Motor neuron (in vitro differentiated cells): ENCODE measurements at regions not wholly inside any gene's neighbourhood (a gene's known extent, or its start where the extent isn't known, plus 50 kb on each side); places are given as distances from the start of the nearest gene placed in this dataset.
"Not testable (repeated sequence)": the region's sequence is repeated elsewhere in the genome, so short reads cannot be mapped to it uniquely, and the experiment has no call there.

Experiments used
- ATAC-seq, 8 experiments: fragments of 200-7000 bp; cut with Tn5 transposase; replicated peaks in 6 of 8; 2 replicates each; pipeline ENCODE4 v1.8.0; 2021; ENCODE audit warnings: mild to moderate bottlenecking in 8 of 8, moderate library complexity in 8 of 8
- H3K27ac ChIP-seq, 2 donors: fragments of 250-450 bp; sonication (Bioruptor Pico); 2 replicates each; pipeline ENCODE4 v1.9.0; 2021; ENCODE audit warnings: antibody characterized with exemption in 2 of 2, mild to moderate bottlenecking in 2 of 2, moderate library complexity in 1 of 2
- H3K4me1 ChIP-seq, 2 donors: fragments of 250-450 bp; sonication (Bioruptor Pico); replicated peaks in 1 of 2; 2 replicates each; pipeline ENCODE4 v1.6.1; 2021; ENCODE audit warnings: antibody characterized with exemption in 2 of 2, mild to moderate bottlenecking in 2 of 2, moderate library complexity in 1 of 2
- H3K4me3 ChIP-seq, 5 donors: fragments of 250-450 bp; sonication (Bioruptor Pico); 2 replicates each; pipeline ENCODE4 v1.9.0; 2021; ENCODE audit warnings: antibody characterized with exemption in 5 of 5, mild to moderate bottlenecking in 5 of 5, moderate library complexity in 4 of 5
- WGBS, 10 experiments: fragments of 450-650 bp; shearing (Covaris generic); methylation state at CpG; one replicate each; pipeline ENCODE4 v1.0.0; 2022; 5-methylcytosine and 5-hydroxymethylcytosine counted together
- in situ Hi-C, 9 experiments: fragments of 400-800 bp; cut with MboI; loops; one replicate each; pipeline ENCODE4 v1.15.0; 2021; ENCODE audit warnings: low sequenced_read_pairs in 9 of 9, low pct_unique_long_range_greater_than_20kb in 2 of 9; ENCODE audit not compliant: unreplicated experiment in 9 of 9

- Histone ChIP-seq H3K4me3 (no peak overlapping the region), H3K4me1 (peaks cover 37 to 62% of the 10 kb centered on the region in 2 donors), H3K27ac (no peak overlapping the region)
- in situ Hi-C loops, result no loop called here
- no peak for ATAC-seq
- WGBS, 10 experiments, result 60 to 100% (median 93%) methylated on average over 1 of the region's 1 CpG; no CpG with 5 or more reads in 4 of the 10 experiments
Measured at GRCh38 chr5:125483609-125484008, 737.2 kb upstream of the ZNF608 start.

GRCh38 chr5:125484272-125484741 lies 737.9 kb upstream of the ZNF608 start:
- Histone ChIP-seq H3K4me1 (peaks cover 37 to 62% of the 10 kb centered on the region in 2 donors), H3K4me3 (peak overlapping the region in 1 of 5 donors; percentile 1), H3K27ac (peak overlapping the region; percentile 61 to 63)
- 0 to 26% (median 0%) methylated on average over 1 to 3 of the region's 3 CpGs; no CpG with 5 or more reads in 1 of the 10 experiments for WGBS, 10 experiments
- no peak for ATAC-seq
- in situ Hi-C loops, result no loop called here

- H3K4me1 ChIP-seq, result peaks cover 37 to 62% of the 10 kb centered on the region in 2 donors
- peak; percentile 66 to 91 (median 88) for ATAC-seq
- in situ Hi-C loops, result no loop called here
- 0 to 58% (median 8%) methylated on average over 1 to 8 of the region's 10 CpGs; no CpG with 5 or more reads in 3 of the 10 experiments for WGBS, 10 experiments
- peak overlapping the region; percentile 61 to 63 for H3K27ac ChIP-seq
- peak overlapping the region in 3 of 5 donors; percentile 1 to 8 (median 1) for H3K4me3 ChIP-seq
Measured at GRCh38 chr5:125484742-125485641, 738.6 kb upstream of the ZNF608 start.

DNA sequence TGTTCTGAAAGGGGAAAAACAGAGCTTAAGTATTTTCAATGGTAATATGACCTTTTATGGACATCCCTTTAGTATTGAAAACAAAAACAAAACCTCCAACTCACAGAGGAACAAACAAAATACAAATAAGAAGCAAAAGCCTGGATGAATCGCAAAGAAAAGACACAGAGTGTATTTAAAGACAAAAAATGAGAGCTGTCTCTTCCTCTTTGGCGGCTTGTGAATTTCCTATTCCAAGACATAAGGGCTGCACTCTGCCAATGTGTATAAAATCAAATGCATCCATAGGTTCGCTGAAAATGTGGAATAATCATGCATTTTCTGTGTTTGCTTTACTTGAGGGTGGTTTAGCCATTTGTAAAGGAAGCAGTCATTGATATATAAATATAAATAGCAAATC lies 739.3 kb upstream of the ZNF608 start:
- Histone ChIP-seq H3K4me3 (no peak overlapping the region), H3K27ac (peak overlapping the region in 1 of 2 donors; percentile 61), H3K4me1 (peaks cover 41 to 64% of the 10 kb centered on the region in 2 donors)
- in situ Hi-C loops, result no loop called here
- ATAC-seq, result peak in 2 of 8 experiments; percentile 4 to 32
- 0 to 71% (median 34%) methylated on average over 1 to 3 of the region's 3 CpGs for whole genome bisulfite sequencing, 10 experiments

DNA sequence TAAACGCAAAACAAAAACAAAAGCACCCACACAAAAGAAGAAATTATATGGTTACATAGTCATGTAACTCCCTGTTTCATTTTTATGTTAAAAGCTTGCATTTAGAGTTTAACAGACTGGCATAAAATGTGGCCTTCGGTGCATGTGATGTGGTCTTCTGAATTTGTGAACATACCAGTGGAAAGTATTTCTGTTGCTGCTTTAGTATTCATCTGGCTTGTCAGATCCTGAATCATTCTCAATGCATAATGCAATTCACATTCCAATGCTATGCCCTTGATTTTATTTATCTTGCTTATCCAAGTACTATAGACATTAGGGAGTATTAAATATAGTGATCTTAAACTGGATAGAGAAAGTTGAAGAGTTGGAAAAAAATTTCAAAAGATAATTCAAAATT lies 740.2 kb upstream of the ZNF608 start:
- no peak overlapping the region for H3K27ac ChIP-seq

DNA sequence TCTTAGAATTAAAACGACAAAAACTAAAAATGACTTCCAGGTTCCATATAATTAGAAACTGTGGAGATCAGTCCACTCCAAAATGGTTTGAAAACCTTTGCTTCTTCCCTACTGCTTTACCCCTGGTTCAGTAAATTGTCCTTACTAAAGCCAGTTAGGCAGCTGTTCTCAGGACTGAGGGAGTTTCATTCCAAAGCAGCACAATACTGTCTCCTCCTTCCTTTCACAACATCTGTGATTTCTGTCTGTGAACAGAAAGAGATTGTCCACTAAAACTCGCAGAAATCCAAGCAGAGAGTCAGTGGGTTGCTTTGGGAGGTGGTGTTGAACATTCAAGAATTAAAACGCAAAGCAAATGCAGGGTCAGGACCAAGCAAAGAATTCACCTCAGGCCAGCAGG lies 740.8 kb upstream of the ZNF608 start:
- peaks cover 30 to 50% of the 10 kb centered on the region in 2 donors for H3K4me1 ChIP-seq
- H3K27ac ChIP-seq, result peak overlapping the region; percentile 6 to 13
- H3K4me3 ChIP-seq, result no peak overlapping the region
- WGBS, 10 experiments, result 0 to 60% (median 38%) methylated on average over 1 to 3 of the region's 3 CpGs
- ATAC-seq, result no peak
- in situ Hi-C loops, result no loop called here

More for the DNA sequence above, 740.2 kb upstream of the ZNF608 start:
- in situ Hi-C loops, result no loop called here
- 0 to 100% (median 25%) methylated on average over 1 to 2 of the region's 2 CpGs for WGBS, 10 experiments
- peak in 3 of 8 experiments; percentile 49 to 78 (median 55) for ATAC-seq
- peaks cover 34 to 56% of the 10 kb centered on the region in 2 donors for H3K4me1 ChIP-seq
- no peak overlapping the region for H3K4me3 ChIP-seq

GRCh38 chr5:125487652-125488051 lies 741.2 kb upstream of the ZNF608 start:
- 40 to 100% (median 79%) methylated on average over 1 to 2 of the region's 4 CpGs; no CpG with 5 or more reads in 6 of the 10 experiments for WGBS, 10 experiments
- in situ Hi-C loops, ATAC-seq, H3K4me3 ChIP-seq: not testable (repeated sequence)
- Histone ChIP-seq H3K27ac (peak overlapping the region in 1 of 2 donors; percentile 6), H3K4me1 (peaks cover 30 to 46% of the 10 kb centered on the region in 2 donors)

DNA sequence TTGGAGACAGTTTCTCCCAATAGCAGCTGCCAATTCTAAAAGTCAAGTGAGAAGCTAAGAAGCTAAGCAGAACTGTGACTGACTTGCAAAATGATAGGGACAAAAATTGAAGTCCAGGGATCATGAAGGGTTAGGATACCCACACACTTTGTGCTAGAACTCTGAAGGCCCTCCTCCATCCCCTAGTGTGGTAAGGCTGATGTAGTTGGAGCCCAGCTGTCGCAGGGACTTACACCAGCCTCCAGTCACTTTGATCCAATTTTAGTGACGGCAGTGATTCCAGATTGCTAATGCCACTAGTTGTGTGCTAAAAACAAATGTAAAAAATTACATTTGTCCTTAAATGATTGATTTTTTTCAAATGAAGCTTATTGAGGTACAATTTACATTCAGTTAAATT lies 742.7 kb upstream of the ZNF608 start:
- Histone ChIP-seq H3K4me1 (peaks cover 24 to 37% of the 10 kb centered on the region in 2 donors), H3K27ac (no peak overlapping the region), H3K4me3 (no peak overlapping the region)
- in situ Hi-C loops, result no loop called here
- WGBS, 10 experiments, result 86 to 100% (median 100%) methylated on average over 1 to 2 of the region's 2 CpGs; no CpG with 5 or more reads in 2 of the 10 experiments
- ATAC-seq, result no peak

- no peak for ATAC-seq
Measured at GRCh38 chr5:125491986-125492492, 745.6 kb upstream of the ZNF608 start.

GRCh38 chr5:125492977-125493376 lies 746.5 kb upstream of the ZNF608 start:
- in situ Hi-C loops, result no loop called here
- Histone ChIP-seq H3K4me1 (peaks cover 4 to 6% of the 10 kb centered on the region in 2 donors), H3K4me3 (no peak overlapping the region), H3K27ac (no peak overlapping the region)
- ATAC-seq, result no peak
- 60 to 100% (median 92%) methylated on average over 1 to 2 of the region's 2 CpGs; no CpG with 5 or more reads in 2 of the 10 experiments for WGBS, 10 experiments

More at GRCh38 chr5:125491986-125492492, 745.6 kb upstream of the ZNF608 start:
- Histone ChIP-seq H3K4me1 (peaks cover 8 to 9% of the 10 kb centered on the region in 2 donors), H3K27ac (no peak overlapping the region), H3K4me3 (no peak overlapping the region)
- in situ Hi-C loops, result no loop called here
- WGBS, 10 experiments, result 35 to 91% (median 80%) methylated on average over 1 to 3 of the region's 3 CpGs; no CpG with 5 or more reads in 3 of the 10 experiments

DNA sequence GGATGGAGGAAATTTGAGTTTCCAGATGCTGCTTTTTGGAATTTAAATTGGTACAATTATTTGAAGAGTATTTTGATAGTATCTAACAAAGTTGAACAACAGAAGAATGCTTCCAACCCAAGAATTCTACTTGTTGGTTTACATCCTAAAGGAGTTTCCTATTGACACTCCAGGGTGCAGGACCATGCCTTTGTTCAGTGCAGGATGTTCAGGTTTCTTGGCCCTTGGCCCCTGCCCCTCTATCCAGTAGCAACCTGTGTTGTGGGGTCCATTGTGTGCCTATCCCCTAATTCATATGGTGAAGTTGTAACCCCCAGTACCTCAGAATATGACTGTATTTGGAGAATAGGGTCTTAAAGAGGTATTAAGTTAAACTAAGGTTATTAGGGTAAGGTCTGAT lies 750.0 kb upstream of the ZNF608 start:
- Histone ChIP-seq H3K27ac (no peak overlapping the region), H3K4me3 (no peak overlapping the region), H3K4me1 (peaks cover 8 to 14% of the 10 kb centered on the region in 2 donors)
- in situ Hi-C loops, result no loop called here
- no peak for ATAC-seq

DNA sequence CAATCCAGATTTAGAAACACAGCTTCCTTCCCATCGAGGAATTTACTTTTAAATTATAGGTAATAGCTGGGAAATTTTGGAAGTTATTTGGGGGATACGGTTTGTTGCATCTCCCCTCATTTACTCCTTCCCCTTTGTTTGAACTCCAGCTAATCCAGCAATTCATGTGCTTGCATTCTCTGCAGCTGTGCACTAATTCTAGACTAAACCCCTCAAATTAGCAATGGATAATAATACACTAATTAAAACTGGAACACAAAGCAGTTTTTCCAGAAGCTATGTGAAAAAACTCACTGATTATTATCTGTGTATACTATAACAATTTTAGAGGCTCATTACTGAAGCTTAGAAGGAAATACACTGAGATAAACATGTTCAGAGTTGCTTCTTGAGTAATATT lies 751.2 kb upstream of the ZNF608 start:
- H3K4me3 ChIP-seq, result no peak overlapping the region
- in situ Hi-C loops, result no loop called here
- no peak overlapping the region for H3K27ac ChIP-seq
- 25 to 89% (median 76%) methylated on average over 1 to 2 of the region's 2 CpGs; no CpG with 5 or more reads in 1 of the 10 experiments for WGBS, 10 experiments
- peaks cover 8 to 14% of the 10 kb centered on the region in 2 donors for H3K4me1 ChIP-seq
- no peak for ATAC-seq

- Histone ChIP-seq H3K4me1 (peaks cover 8 to 14% of the 10 kb centered on the region in 2 donors), H3K27ac (no peak overlapping the region), H3K4me3 (no peak overlapping the region)
- WGBS, 10 experiments, result 0 to 82% (median 43%) methylated on average over 1 to 2 of the region's 2 CpGs
- in situ Hi-C loops, result no loop called here
- peak in 5 of 8 experiments; percentile 29 to 67 (median 57) for ATAC-seq
Measured at GRCh38 chr5:125499636-125500332, 753.3 kb upstream of the ZNF608 start.
